Panc1 (cell line): ENCODE measurements at regions not wholly inside any gene's neighbourhood (a gene's known extent, or its start where the extent isn't known, plus 50 kb on each side); places are given as distances from the start of the nearest gene placed in this dataset.

Source experiments
- ATAC-seq: fragments of 200-7000 bp; cut with Tn5 transposase; 2 replicates; pipeline ENCODE4 v1.9.1; 2020; ENCODE audit warnings: mild to moderate bottlenecking, moderate library complexity
- BruUV-seq: library from RNA; stranded (reverse); fragments of 400-500 nt; replicated peaks from 2 replicates; lab custom pipeline; 2021; lab: Mats Ljungman, UMichigan
- CTCF ChIA-PET: fragments of 300-600 bp; sonication (Branson Sonifier 250); formaldehyde crosslinking; loops from one replicate; lab custom pipeline; 2022; ENCODE audit warnings: antibody characterized with exemption; lab: Charles Lee
- POLR2A ChIA-PET: fragments of 300-600 bp; sonication (Branson Sonifier 250); formaldehyde crosslinking; loops from one replicate; lab custom pipeline; 2022; ENCODE audit warnings: antibody characterized with exemption; lab: Charles Lee
- DNase-seq: peaks from one replicate; pipeline ENCODE4 v3.0.0-alpha.2; 2010; ENCODE audit warnings: low read depth, low spot score
- H3K27ac ChIP-seq: 2 replicates; pipeline ENCODE4 v1.5.1; 2011; ENCODE audit warnings: mild to moderate bottlenecking, low read length, inconsistent platforms
- H3K27me3 ChIP-seq: fragments of 200-500 bp; sonication (Bioruptor generic); 2 replicates; pipeline ENCODE4 v1.6.0; 2014; ENCODE audit warnings: low read length, inconsistent platforms; ENCODE audit not compliant: control insufficient read depth, insufficient read depth
- H3K36me3 ChIP-seq: fragments of 200-500 bp; sonication (Bioruptor generic); 2 replicates; pipeline ENCODE4 v1.5.1; 2014; ENCODE audit warnings: inconsistent platforms, mild to moderate bottlenecking, low read length, moderate library complexity; ENCODE audit not compliant: control insufficient read depth, insufficient read depth
- H3K4me1 ChIP-seq: 2 replicates; pipeline ENCODE4 v1.5.1; 2011; ENCODE audit warnings: inconsistent platforms, mild to moderate bottlenecking, low read length, moderate library complexity; ENCODE audit not compliant: control insufficient read depth, insufficient read depth
- H3K4me3 ChIP-seq, 2 experiments: 2 replicates each; pipeline ENCODE4 v1.5.1; 2011 to 2012; ENCODE audit warnings: low read depth in 2 of 2, low read length in 2 of 2, mild to moderate bottlenecking in 2 of 2, inconsistent platforms in 1 of 2, moderate library complexity in 1 of 2
- H3K9me3 ChIP-seq: fragments of 200-500 bp; sonication (Bioruptor generic); 2 replicates; pipeline ENCODE4 v1.5.1; 2014; ENCODE audit warnings: low read depth, mild to moderate bottlenecking, inconsistent platforms, low read length, moderate library complexity; ENCODE audit not compliant: control insufficient read depth, insufficient read depth
- POLR2AphosphoS5 ChIP-seq: IDR thresholded peaks from 2 replicates; pipeline ENCODE4 v1.6.1; 2012; ENCODE audit warnings: mild to moderate bottlenecking, low read depth, low read length, moderate library complexity
- SIN3A ChIP-seq: IDR thresholded peaks from 2 replicates; pipeline ENCODE4 v1.6.1; 2012; ENCODE audit warnings: low read depth, mild to moderate bottlenecking, low read length, moderate library complexity, borderline replicate concordance; ENCODE audit not compliant: insufficient read depth
- TCF7L2 ChIP-seq: IDR thresholded peaks from 2 replicates; pipeline ENCODE4 v1.6.1; 2011; ENCODE audit warnings: mild to moderate bottlenecking, low read depth, low read length, inconsistent platforms
- in situ Hi-C: cut with HindIII; loops from 2 replicates; pipeline ENCODE4 v1.10.0; 2016; ENCODE audit warnings: low sequenced_read_pairs, low pct_unique_long_range_greater_than_20kb
- intact Hi-C: fragments of 100-400 bp; cut with micrococcal nuclease; formaldehyde crosslinking; loops from one replicate; pipeline ENCODE4 v1.10.0; 2022; ENCODE audit not compliant: unreplicated experiment
- TF ChIP-seq, protein P1 (sequence below): fragments of 450-650 bp; IDR thresholded peaks from 2 replicates; pipeline ENCODE4 v1.5.1; 2017; ENCODE audit warnings: mild to moderate bottlenecking
- TF ChIP-seq, protein P2 (sequence below), 2 experiments: IDR thresholded peaks; 2 replicates each; pipeline ENCODE4 v1.6.1; 2011 to 2012; ENCODE audit warnings: low read depth in 2 of 2, control low read depth in 1 of 2, low read length in 1 of 2, mild to moderate bottlenecking in 1 of 2, moderate library complexity in 1 of 2; ENCODE audit not compliant: insufficient read depth in 1 of 2

DNA sequence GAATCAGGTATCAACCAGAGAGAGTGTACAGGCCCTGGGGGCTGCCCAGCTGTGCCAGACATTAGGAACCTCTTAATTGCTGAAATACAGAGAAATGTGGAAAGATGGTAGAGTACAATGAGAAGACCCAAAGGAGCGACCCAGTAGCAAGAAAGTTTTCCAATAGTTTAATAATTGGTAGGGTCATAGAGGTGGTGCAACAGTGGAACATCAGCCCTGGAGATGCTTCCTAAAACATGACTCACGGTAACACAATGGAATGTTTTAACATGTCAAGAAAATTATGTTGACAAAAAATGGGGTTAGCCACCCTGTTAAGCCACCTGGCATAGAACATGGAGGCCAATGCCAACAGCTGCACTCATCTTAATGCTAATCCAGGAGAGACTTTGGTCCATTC lies 284.1 kb downstream of the ELAVL2 start:
- DNase-seq (no peak), ATAC-seq (no peak)
- H3K4me1 ChIP-seq: no peaks in the 10 kb centered on the region
- CTCF ChIA-PET: no interaction called here
- no peaks in the 10 kb centered on the region for H3K9me3 ChIP-seq
- in situ Hi-C loops: no loop called here
- no peaks in the 10 kb centered on the region for H3K27me3 ChIP-seq
- no peak overlapping the region for H3K4me3 ChIP-seq
- H3K27ac ChIP-seq: no peak overlapping the region
- no peaks in the 10 kb centered on the region for H3K36me3 ChIP-seq
- intact Hi-C loops: no loop called here
- POLR2A ChIA-PET: no interaction called here
- TF ChIP-seq SIN3A (no peak), POLR2AphosphoS5 (no peak), TCF7L2 (no peak)
- TF ChIP-seq, protein P1, sequence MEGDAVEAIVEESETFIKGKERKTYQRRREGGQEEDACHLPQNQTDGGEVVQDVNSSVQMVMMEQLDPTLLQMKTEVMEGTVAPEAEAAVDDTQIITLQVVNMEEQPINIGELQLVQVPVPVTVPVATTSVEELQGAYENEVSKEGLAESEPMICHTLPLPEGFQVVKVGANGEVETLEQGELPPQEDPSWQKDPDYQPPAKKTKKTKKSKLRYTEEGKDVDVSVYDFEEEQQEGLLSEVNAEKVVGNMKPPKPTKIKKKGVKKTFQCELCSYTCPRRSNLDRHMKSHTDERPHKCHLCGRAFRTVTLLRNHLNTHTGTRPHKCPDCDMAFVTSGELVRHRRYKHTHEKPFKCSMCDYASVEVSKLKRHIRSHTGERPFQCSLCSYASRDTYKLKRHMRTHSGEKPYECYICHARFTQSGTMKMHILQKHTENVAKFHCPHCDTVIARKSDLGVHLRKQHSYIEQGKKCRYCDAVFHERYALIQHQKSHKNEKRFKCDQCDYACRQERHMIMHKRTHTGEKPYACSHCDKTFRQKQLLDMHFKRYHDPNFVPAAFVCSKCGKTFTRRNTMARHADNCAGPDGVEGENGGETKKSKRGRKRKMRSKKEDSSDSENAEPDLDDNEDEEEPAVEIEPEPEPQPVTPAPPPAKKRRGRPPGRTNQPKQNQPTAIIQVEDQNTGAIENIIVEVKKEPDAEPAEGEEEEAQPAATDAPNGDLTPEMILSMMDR: no peak
- TF ChIP-seq, protein P2, sequence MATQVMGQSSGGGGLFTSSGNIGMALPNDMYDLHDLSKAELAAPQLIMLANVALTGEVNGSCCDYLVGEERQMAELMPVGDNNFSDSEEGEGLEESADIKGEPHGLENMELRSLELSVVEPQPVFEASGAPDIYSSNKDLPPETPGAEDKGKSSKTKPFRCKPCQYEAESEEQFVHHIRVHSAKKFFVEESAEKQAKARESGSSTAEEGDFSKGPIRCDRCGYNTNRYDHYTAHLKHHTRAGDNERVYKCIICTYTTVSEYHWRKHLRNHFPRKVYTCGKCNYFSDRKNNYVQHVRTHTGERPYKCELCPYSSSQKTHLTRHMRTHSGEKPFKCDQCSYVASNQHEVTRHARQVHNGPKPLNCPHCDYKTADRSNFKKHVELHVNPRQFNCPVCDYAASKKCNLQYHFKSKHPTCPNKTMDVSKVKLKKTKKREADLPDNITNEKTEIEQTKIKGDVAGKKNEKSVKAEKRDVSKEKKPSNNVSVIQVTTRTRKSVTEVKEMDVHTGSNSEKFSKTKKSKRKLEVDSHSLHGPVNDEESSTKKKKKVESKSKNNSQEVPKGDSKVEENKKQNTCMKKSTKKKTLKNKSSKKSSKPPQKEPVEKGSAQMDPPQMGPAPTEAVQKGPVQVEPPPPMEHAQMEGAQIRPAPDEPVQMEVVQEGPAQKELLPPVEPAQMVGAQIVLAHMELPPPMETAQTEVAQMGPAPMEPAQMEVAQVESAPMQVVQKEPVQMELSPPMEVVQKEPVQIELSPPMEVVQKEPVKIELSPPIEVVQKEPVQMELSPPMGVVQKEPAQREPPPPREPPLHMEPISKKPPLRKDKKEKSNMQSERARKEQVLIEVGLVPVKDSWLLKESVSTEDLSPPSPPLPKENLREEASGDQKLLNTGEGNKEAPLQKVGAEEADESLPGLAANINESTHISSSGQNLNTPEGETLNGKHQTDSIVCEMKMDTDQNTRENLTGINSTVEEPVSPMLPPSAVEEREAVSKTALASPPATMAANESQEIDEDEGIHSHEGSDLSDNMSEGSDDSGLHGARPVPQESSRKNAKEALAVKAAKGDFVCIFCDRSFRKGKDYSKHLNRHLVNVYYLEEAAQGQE (IDR thresholded peaks at IDR 0.05; ENCODE audit: insufficient read depth in 1 of 2, low read depth in 2 of 2, low read length in 1 of 2): no peak
- BruUV-seq: no TSS peak

DNA sequence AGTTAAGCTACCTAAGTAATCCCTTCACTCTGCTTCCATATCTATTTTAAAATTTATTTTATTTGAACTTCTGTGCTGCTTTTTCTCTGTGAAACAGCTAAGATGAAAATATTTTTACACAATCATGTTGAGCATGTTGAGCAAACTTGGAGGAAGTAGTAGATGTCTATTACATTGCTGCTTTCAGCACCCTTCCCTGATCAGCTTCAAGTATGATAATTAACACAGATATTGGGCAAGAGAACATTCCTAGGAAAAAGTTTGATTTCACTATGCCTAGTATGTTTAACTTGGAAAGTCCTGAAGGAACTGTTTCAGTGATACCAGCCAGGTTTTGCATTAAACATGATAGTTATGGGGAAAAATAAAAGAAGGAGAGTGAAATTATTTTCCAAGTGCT lies 283.6 kb downstream of the ELAVL2 start:
- intact Hi-C loops: no loop called here

More for the DNA sequence above, 283.6 kb downstream of the ELAVL2 start:
- in situ Hi-C loops: no loop called here
- DNase-seq (no peak), ATAC-seq (no peak)
- TF ChIP-seq, protein P1: no peak
- TF ChIP-seq POLR2AphosphoS5 (no peak), TCF7L2 (no peak)
- CTCF ChIA-PET: no interaction called here
- H3K27me3 ChIP-seq: no peaks in the 10 kb centered on the region
- no peak overlapping the region for H3K4me3 ChIP-seq
- BruUV-seq: no TSS peak
- no peaks in the 10 kb centered on the region for H3K36me3 ChIP-seq
- no peaks in the 10 kb centered on the region for H3K9me3 ChIP-seq
- POLR2A ChIA-PET: no interaction called here
- no peak overlapping the region for H3K27ac ChIP-seq
- H3K4me1 ChIP-seq: no peaks in the 10 kb centered on the region
